Sigmoid colon (tissue), 3 donors: ENCODE measurements at regions not wholly inside any gene's neighbourhood (a gene's known extent, or its start where the extent isn't known, plus 50 kb on each side); places are given as distances from the start of the nearest gene placed in this dataset.

Source experiments
- CTCF ChIP-seq, 4 experiments: fragments of 450-650 bp in 3 of 4; fragments of 200-600 bp in 1 of 4; IDR thresholded peaks; one replicate each; pipeline ENCODE4 v1.5.1; 2016 to 2019; ENCODE audit warnings: antibody characterized with exemption in 4 of 4, mild to moderate bottlenecking in 3 of 4, moderate library complexity in 2 of 4
- POLR2A ChIP-seq, 2 donors: fragments of 450-650 bp; IDR thresholded peaks; one replicate each; pipeline ENCODE4 v1.6.1; 2016; ENCODE audit warnings: antibody characterized with exemption in 2 of 2, mild to moderate bottlenecking in 2 of 2, moderate library complexity in 2 of 2

DNA sequence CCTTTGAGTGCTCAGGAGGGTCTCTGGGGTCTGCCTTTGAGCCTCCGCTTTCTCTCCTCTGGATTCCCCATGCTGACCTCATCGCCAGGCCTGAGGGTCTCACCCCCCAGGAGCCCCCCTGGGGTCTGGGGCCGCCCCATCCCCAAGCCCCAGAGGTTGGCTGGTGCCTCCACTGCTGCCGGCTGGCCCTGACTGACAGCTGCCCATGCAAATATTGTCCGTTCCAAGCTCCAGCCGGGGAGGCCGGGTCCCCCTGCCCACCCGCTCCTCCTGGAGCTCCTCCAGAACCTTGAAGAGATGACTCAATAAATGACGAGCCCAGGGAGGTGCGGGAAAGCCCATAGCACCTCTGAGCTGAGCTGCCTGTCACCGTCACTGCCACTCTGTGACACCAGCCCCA is 173.8 kb downstream of the RBFOX3 start:
- TF ChIP-seq CTCF (IDR thresholded peaks at IDR 0.05) (no peak), POLR2A (IDR thresholded peaks at IDR 0.05) (no peak)
